ENCODE measurements at regions not wholly inside any gene's neighbourhood (a gene's known extent, or its start where the extent isn't known, plus 50 kb on each side); places are given as distances from the start of the nearest gene placed in this dataset.

DNA sequence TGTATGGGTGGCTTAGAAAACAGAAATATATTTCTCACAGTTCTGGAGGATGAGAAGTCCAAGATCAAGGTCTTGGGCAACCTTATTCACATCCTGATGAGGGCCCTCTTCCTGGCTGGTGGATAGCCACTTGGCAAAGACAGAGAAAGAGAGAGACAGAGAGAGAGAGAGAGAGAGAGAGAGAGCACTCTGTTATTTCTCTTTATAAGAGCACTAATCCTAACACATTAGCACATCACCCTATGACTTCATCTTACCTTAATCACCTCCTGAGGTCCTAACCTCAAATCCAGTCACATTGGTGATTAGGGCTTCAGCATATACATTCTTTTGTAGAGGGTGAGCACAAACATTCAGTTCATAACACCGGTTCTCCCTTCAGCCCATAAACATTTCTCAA lies 430.3 kb downstream of the EFNB2 start:
- TF ChIP-seq, protein P1, sequence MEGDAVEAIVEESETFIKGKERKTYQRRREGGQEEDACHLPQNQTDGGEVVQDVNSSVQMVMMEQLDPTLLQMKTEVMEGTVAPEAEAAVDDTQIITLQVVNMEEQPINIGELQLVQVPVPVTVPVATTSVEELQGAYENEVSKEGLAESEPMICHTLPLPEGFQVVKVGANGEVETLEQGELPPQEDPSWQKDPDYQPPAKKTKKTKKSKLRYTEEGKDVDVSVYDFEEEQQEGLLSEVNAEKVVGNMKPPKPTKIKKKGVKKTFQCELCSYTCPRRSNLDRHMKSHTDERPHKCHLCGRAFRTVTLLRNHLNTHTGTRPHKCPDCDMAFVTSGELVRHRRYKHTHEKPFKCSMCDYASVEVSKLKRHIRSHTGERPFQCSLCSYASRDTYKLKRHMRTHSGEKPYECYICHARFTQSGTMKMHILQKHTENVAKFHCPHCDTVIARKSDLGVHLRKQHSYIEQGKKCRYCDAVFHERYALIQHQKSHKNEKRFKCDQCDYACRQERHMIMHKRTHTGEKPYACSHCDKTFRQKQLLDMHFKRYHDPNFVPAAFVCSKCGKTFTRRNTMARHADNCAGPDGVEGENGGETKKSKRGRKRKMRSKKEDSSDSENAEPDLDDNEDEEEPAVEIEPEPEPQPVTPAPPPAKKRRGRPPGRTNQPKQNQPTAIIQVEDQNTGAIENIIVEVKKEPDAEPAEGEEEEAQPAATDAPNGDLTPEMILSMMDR (IDR thresholded peaks at IDR 0.05; ENCODE audit: borderline replicate concordance, extremely low read depth, low read length, poor library complexity, severe bottlenecking), result no peak
- TF ChIP-seq EZH2 (IDR thresholded peaks at IDR 0.05; ENCODE audit: borderline replicate concordance, low read depth, low read length, severe bottlenecking), result no peak
